ENCODE measurements at regions not wholly inside any gene's neighbourhood (a gene's known extent, or its start where the extent isn't known, plus 50 kb on each side); places are given as distances from the start of the nearest gene placed in this dataset.
"Not testable (repeated sequence)": the region's sequence is repeated elsewhere in the genome, so short reads cannot be mapped to it uniquely, and the experiment has no call there.

DNA sequence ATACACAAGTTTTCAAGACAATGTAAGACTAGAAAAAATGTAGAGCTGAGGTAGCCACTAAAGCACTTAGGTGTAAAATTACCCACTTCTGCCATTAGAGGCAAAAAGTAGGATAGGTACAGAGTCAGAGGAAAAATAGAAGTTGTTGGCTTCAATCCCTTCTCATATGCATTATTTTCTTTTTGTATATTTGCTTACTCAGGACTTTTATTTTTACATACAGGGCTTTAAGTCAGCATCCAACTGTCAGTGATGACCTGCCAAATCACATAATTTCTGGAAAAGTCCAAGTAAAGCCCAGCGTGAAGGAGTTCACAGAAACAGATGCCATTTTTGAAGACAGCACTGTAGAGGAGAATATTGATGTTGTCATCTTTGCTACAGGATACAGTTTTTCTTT is 211.0 kb upstream of the POGK start:
- Histone ChIP-seq H3K9me2 (replicated peaks; ENCODE audit: insufficient read depth, low read length) (no peaks in the 10 kb centered on the region), H3K9ac (ENCODE audit: low read length) (no peak overlapping the region), H3K4me3 (ENCODE audit: low read length) (no peak overlapping the region), H3K4me1 (ENCODE audit: low read length) (no peaks in the 10 kb centered on the region), H3K27me3 (ENCODE audit: low read length) (no peaks in the 10 kb centered on the region), H3K79me2 (ENCODE audit: low read length) (no peaks in the 10 kb centered on the region), H3K36me3 (ENCODE audit: insufficient read depth, low read length) (no peaks in the 10 kb centered on the region), H4K20me1 (ENCODE audit: insufficient read depth, low read depth, low read length) (no peaks in the 10 kb centered on the region), H3K4me2 (ENCODE audit: low read depth, low read length, poor library complexity, severe bottlenecking) (no peak overlapping the region), H3K27ac (ENCODE audit: low read length) (no peak overlapping the region), H3K9me3 (ENCODE audit: low read length) (no peaks in the 10 kb centered on the region), H2AFZ (ENCODE audit: low read length) (no peak overlapping the region)
- no peak for DNase-seq

DNA sequence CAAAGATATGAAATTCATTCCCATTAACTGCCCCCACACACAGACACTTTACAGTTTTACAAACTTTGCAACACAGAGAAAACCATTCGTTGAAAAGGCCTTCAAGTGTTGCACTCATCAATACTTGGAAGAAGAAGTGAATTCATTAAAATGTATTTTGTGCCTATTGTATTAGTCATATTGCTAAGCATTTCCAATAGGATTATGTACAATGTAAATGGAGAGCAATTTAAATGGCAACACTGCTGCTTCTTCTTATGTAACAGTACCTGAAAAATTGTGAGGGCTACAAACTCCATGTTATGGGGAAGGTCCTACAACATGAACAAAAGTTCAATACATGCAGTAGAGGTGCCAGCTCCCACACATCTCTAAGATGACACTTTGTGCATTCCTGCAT is 209.3 kb upstream of the POGK start:
- Histone ChIP-seq H2AFZ (ENCODE audit: low read length) (no peak overlapping the region), H3K4me3 (ENCODE audit: low read length) (no peak overlapping the region), H4K20me1 (ENCODE audit: insufficient read depth, low read depth, low read length) (no peaks in the 10 kb centered on the region), H3K36me3 (ENCODE audit: insufficient read depth, low read length) (no peaks in the 10 kb centered on the region), H3K27ac (ENCODE audit: low read length) (no peak overlapping the region), H3K27me3 (ENCODE audit: low read length) (no peaks in the 10 kb centered on the region), H3K9ac (ENCODE audit: low read length) (no peak overlapping the region), H3K4me1 (ENCODE audit: low read length) (no peaks in the 10 kb centered on the region), H3K9me3 (ENCODE audit: low read length) (no peaks in the 10 kb centered on the region), H3K79me2 (ENCODE audit: low read length) (no peaks in the 10 kb centered on the region), H3K9me2 (replicated peaks; ENCODE audit: insufficient read depth, low read length) (no peaks in the 10 kb centered on the region), H3K4me2 (ENCODE audit: low read depth, low read length, poor library complexity, severe bottlenecking) (no peak overlapping the region)
- no peak for DNase-seq

DNA sequence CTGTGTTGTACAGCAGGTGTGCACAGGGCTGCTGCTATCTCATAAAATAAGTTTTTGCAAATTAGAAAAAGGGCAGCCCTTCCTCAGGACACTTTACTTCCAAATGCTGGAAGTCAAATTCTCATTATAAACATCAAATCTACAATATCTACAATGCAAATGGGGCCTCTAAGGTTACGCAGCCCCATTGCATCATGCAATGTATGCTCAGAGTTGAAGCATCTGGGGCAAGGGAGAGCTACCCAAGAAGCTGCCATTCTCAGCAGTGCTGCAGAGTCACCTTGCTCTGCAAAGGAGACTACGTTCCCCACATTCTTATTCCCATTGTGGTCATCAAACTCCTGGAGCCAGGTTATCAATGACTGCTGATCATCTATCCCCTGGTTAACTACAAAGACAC is 208.9 kb upstream of the POGK start:
- Histone ChIP-seq H3K9ac (ENCODE audit: low read length) (no peak overlapping the region), H3K4me2 (ENCODE audit: low read depth, low read length, poor library complexity, severe bottlenecking) (no peak overlapping the region), H3K4me3 (ENCODE audit: low read length) (no peak overlapping the region), H2AFZ (ENCODE audit: low read length) (no peak overlapping the region), H3K27ac (ENCODE audit: low read length) (no peak overlapping the region), H3K36me3 (ENCODE audit: insufficient read depth, low read length) (no peaks in the 10 kb centered on the region), H3K27me3 (ENCODE audit: low read length) (no peaks in the 10 kb centered on the region), H3K9me3 (ENCODE audit: low read length) (no peaks in the 10 kb centered on the region), H3K79me2 (ENCODE audit: low read length) (no peaks in the 10 kb centered on the region), H3K9me2 (replicated peaks; ENCODE audit: insufficient read depth, low read length) (no peaks in the 10 kb centered on the region), H4K20me1 (ENCODE audit: insufficient read depth, low read depth, low read length) (no peaks in the 10 kb centered on the region), H3K4me1 (ENCODE audit: low read length) (no peaks in the 10 kb centered on the region)
- DNase-seq = no peak

DNA sequence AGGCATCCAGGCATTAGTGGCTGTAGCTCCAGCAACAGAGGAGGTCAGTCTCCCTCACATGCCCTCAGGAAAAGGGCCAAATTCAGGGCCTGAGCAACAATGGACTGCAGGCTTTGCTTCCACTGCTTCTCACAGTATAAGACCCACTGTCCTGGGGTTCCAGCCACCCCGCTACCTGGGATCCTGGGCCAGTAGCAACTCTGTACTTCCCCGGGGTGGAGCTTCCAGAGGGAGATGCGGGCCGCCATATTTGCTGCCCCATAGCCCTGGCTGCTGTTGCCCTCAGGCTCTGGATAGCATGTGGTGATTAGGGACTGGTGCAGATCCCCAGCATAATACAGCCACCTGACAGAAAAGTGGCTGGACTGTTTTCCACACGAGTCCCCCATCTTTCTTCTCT is 201.1 kb upstream of the POGK start:
- H4K20me1 ChIP-seq (ENCODE audit: insufficient read depth, low read depth, low read length) = no peaks in the 10 kb centered on the region
- H3K9ac ChIP-seq (ENCODE audit: low read length) = no peak overlapping the region
- no peak overlapping the region for H3K4me3 ChIP-seq (ENCODE audit: low read length)
- no peaks in the 10 kb centered on the region for H3K79me2 ChIP-seq (ENCODE audit: low read length)
- H3K9me2 ChIP-seq (replicated peaks; ENCODE audit: insufficient read depth, low read length) = no peaks in the 10 kb centered on the region
- no peaks in the 10 kb centered on the region for H3K9me3 ChIP-seq (ENCODE audit: low read length)
- H3K4me2 ChIP-seq (ENCODE audit: low read depth, low read length, poor library complexity, severe bottlenecking) = no peak overlapping the region
- H3K4me1 ChIP-seq (ENCODE audit: low read length) = no peaks in the 10 kb centered on the region
- no peaks in the 10 kb centered on the region for H3K36me3 ChIP-seq (ENCODE audit: insufficient read depth, low read length)
- no peak overlapping the region for H3K27ac ChIP-seq (ENCODE audit: low read length)
- no peak overlapping the region for H2AFZ ChIP-seq (ENCODE audit: low read length)
- no peak for DNase-seq
- H3K27me3 ChIP-seq (ENCODE audit: low read length) = no peaks in the 10 kb centered on the region

DNA sequence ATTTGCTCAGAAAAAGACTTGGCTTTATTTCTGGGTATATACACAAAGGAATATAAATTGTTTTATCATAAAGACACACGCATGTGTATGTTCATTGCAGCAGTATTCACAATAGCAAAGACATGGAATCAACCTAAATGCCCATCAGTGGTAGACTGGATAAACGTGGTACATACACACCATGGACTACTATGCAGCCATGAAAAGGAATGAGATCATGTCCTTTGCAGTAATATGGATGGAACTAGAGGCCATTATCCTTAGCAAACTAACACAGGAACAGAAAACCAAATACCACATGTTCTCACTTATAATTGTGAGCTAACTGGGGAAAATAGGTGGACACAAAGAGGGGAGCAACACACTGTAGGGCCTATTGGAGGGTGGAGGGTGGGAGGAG is 182.0 kb upstream of the POGK start:
- not testable (repeated sequence) for H3K79me2 ChIP-seq (ENCODE audit: low read length); DNase-seq; H3K27ac ChIP-seq (ENCODE audit: low read length); H2AFZ ChIP-seq (ENCODE audit: low read length); H3K4me3 ChIP-seq (ENCODE audit: low read length); H3K9ac ChIP-seq (ENCODE audit: low read length); H3K9me2 ChIP-seq (replicated peaks; ENCODE audit: insufficient read depth, low read length); H3K36me3 ChIP-seq (ENCODE audit: insufficient read depth, low read length); H3K27me3 ChIP-seq (ENCODE audit: low read length); H3K4me2 ChIP-seq (ENCODE audit: low read depth, low read length, poor library complexity, severe bottlenecking); H3K4me1 ChIP-seq (ENCODE audit: low read length); H3K9me3 ChIP-seq (ENCODE audit: low read length); H4K20me1 ChIP-seq (ENCODE audit: insufficient read depth, low read depth, low read length)

DNA sequence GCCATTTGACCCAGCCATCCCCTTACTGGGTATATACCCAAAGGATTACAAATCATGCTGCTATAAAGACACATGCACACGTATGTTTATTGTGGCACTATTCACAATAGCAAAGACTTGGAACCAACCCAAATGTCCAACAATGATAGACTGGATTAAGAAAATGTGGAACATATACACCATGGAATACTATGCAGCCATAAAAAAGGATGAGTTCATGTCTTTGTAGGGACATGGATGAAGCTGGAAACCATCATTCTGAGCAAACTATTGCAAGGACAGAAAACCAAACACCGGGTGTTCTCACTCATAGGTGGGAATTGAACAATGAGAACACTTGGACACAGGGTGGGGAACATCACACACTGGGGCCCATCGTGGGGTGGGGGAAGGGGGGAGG is 172.5 kb upstream of the POGK start:
- H3K9me2 ChIP-seq (replicated peaks; ENCODE audit: insufficient read depth, low read length); H3K27me3 ChIP-seq (ENCODE audit: low read length); H3K36me3 ChIP-seq (ENCODE audit: insufficient read depth, low read length); H3K9ac ChIP-seq (ENCODE audit: low read length); H2AFZ ChIP-seq (ENCODE audit: low read length); H3K4me2 ChIP-seq (ENCODE audit: low read depth, low read length, poor library complexity, severe bottlenecking); H3K4me3 ChIP-seq (ENCODE audit: low read length); H3K27ac ChIP-seq (ENCODE audit: low read length); H4K20me1 ChIP-seq (ENCODE audit: insufficient read depth, low read depth, low read length); H3K4me1 ChIP-seq (ENCODE audit: low read length); H3K9me3 ChIP-seq (ENCODE audit: low read length); H3K79me2 ChIP-seq (ENCODE audit: low read length); DNase-seq: not testable (repeated sequence)

DNA sequence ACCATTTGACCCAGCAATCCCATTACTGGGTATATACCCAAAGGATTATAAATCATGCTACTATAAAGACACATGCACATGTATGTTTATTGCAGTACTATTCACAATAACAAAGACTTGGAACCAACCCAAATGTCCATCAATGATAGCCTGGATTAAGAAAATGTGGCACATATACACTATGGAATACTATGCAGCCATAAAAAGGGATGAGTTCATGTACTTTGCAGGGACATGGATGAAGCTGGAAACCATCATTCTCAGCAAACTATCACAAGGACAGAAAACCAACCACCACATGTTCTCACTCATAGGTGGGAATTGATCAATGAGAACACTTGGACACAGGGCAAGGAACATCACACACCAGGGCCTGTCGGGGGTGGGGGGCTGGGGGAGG is 171.7 kb upstream of the POGK start:
- not testable (repeated sequence) for H3K79me2 ChIP-seq (ENCODE audit: low read length); H3K9ac ChIP-seq (ENCODE audit: low read length); H4K20me1 ChIP-seq (ENCODE audit: insufficient read depth, low read depth, low read length); H2AFZ ChIP-seq (ENCODE audit: low read length); H3K4me1 ChIP-seq (ENCODE audit: low read length); H3K36me3 ChIP-seq (ENCODE audit: insufficient read depth, low read length); H3K9me2 ChIP-seq (replicated peaks; ENCODE audit: insufficient read depth, low read length); H3K9me3 ChIP-seq (ENCODE audit: low read length); H3K4me2 ChIP-seq (ENCODE audit: low read depth, low read length, poor library complexity, severe bottlenecking); DNase-seq; H3K4me3 ChIP-seq (ENCODE audit: low read length); H3K27ac ChIP-seq (ENCODE audit: low read length); H3K27me3 ChIP-seq (ENCODE audit: low read length)

DNA sequence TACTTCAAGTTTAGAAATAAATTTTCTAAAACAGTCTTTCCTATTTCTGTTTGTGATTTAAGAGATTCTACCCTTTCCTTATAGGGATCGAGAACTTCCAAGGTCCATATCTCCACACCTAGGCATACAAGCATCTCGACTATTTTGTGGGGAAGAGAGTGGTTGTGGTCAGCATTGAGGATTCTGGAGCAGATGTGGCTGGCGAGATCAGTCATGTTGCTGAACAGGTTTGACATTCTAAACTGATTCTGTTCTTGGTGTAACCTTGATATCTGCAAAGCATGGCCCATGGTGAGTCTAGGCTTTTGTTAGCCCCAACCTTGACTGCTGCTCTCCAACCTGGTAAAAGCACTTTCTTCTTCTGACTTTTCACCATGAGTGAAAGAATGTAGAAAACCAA is 167.6 kb upstream of the POGK start:
- no peaks in the 10 kb centered on the region for H4K20me1 ChIP-seq (ENCODE audit: insufficient read depth, low read depth, low read length)
- H3K27ac ChIP-seq (ENCODE audit: low read length) = no peak overlapping the region
- no peaks in the 10 kb centered on the region for H3K9me3 ChIP-seq (ENCODE audit: low read length)
- H2AFZ ChIP-seq (ENCODE audit: low read length) = no peak overlapping the region
- no peak overlapping the region for H3K4me3 ChIP-seq (ENCODE audit: low read length)
- no peaks in the 10 kb centered on the region for H3K9me2 ChIP-seq (replicated peaks; ENCODE audit: insufficient read depth, low read length)
- no peak for DNase-seq
- H3K27me3 ChIP-seq (ENCODE audit: low read length) = no peaks in the 10 kb centered on the region
- H3K4me2 ChIP-seq (ENCODE audit: low read depth, low read length, poor library complexity, severe bottlenecking) = no peak overlapping the region
- peaks cover 7% of the 10 kb centered on the region for H3K4me1 ChIP-seq (ENCODE audit: low read length)
- no peaks in the 10 kb centered on the region for H3K79me2 ChIP-seq (ENCODE audit: low read length)
- no peak overlapping the region for H3K9ac ChIP-seq (ENCODE audit: low read length)
- no peaks in the 10 kb centered on the region for H3K36me3 ChIP-seq (ENCODE audit: insufficient read depth, low read length)

DNA sequence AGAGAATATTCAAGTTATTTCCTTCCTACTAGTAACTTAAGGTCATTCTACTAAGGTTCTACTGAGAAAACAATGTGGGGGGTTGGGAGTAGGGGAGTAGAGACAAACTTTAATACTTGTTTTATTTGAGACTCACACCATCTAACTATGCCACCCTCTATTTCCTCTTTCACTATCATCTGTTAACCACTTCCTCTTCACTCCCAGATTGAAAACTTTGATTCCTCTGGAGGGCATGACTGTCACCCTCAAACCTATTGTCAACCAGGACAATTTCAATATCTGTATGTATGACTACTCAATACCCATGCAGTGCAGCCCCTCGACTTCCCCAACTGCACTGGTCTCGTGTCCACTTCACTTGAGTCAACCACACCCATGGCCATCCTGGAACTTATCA is 165.6 kb upstream of the POGK start:
- H3K27me3 ChIP-seq (ENCODE audit: low read length) = no peaks in the 10 kb centered on the region
- no peaks in the 10 kb centered on the region for H3K79me2 ChIP-seq (ENCODE audit: low read length)
- no peak overlapping the region for H3K27ac ChIP-seq (ENCODE audit: low read length)
- H3K4me2 ChIP-seq (ENCODE audit: low read depth, low read length, poor library complexity, severe bottlenecking) = no peak overlapping the region
- H2AFZ ChIP-seq (ENCODE audit: low read length) = no peak overlapping the region
- DNase-seq = no peak
- H3K9ac ChIP-seq (ENCODE audit: low read length) = no peak overlapping the region
- H4K20me1 ChIP-seq (ENCODE audit: insufficient read depth, low read depth, low read length) = no peaks in the 10 kb centered on the region
- H3K36me3 ChIP-seq (ENCODE audit: insufficient read depth, low read length) = no peaks in the 10 kb centered on the region
- H3K9me3 ChIP-seq (ENCODE audit: low read length) = no peaks in the 10 kb centered on the region
- no peak overlapping the region for H3K4me3 ChIP-seq (ENCODE audit: low read length)
- H3K4me1 ChIP-seq (ENCODE audit: low read length) = peaks cover 7% of the 10 kb centered on the region
- no peaks in the 10 kb centered on the region for H3K9me2 ChIP-seq (replicated peaks; ENCODE audit: insufficient read depth, low read length)

Measured in Karpas-422 (cell line).